HG03159 (cell line): ENCODE measurements at regions not wholly inside any gene's neighbourhood (a gene's known extent, or its start where the extent isn't known, plus 50 kb on each side); places are given as distances from the start of the nearest gene placed in this dataset.
"Not testable (repeated sequence)": the region's sequence is repeated elsewhere in the genome, so short reads cannot be mapped to it uniquely, and the experiment has no call there.

Experiments used
- ATAC-seq: cut with Tn5 transposase; IDR thresholded peaks from one replicate; pipeline ENCODE4 v1.9.1; 2021; ENCODE audit warnings: mild to moderate bottlenecking, moderate library complexity; ENCODE audit not compliant: unreplicated experiment

GRCh38 chr9:81811688-81812087 lies 116.5 kb upstream of the SPATA31D4 start:
- not testable (repeated sequence) for ATAC-seq

GRCh38 chr9:81814401-81814793 lies 113.8 kb upstream of the SPATA31D4 start:
- peak; percentile 22 for ATAC-seq

- ATAC-seq: peak; percentile 80
Observed at GRCh38 chr9:81814794-81815464, 113.3 kb upstream of the SPATA31D4 start.

- ATAC-seq: no peak
Observed at GRCh38 chr9:81815781-81816180, 112.4 kb upstream of the SPATA31D4 start.

DNA sequence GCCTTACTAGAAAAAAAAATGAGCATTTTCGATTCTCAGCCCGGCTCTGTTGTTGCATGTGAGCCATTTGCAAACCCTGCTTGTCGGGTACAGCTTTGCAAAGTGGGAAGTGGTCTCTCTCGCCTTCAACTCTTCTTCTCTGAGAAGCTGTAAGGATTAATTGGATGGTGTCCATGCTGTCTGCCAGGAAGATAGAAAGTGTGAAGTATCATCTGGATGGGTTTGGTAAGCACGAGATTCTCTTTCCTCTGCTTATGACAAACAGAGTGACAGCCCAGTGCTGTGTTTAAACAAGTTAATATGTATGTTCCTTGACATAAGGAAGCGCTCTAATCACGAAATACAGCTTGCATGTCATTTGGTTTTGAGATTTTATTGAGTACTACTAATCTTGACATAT lies 109.1 kb upstream of the SPATA31D4 start:
- ATAC-seq: no peak

DNA sequence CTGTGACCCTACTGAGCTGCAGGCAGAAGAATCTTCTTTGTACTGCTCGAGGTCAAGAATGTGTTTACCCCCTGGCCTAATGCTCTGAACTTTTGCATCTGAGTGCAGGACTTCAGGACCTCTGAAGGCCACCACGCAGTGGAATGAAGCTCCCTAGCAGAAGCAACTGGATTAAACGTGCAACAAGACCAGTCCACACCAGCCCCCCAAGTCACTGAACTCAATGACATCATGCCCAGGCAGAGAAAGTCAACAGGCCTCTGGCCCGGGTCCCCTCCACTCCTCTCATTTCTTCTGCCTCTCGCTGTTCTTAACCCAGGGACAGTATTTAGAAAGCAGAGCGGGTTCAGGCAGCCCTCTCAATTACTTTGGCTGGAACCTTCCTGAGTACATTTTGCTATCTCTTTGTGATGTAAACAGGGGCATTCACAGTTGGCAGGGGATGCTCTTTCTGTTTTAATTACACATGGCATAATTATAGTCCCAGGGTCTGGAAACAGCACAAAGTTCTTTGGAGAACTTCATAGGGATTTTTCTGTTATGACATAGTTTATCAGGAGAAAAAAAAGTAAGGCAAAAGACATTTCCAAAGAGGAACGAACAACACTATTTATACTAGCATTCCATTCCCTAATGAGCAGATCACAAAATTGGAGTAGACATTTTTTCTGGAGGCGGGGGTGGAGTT lies 108.2 kb upstream of the SPATA31D4 start:
- no peak for ATAC-seq

DNA sequence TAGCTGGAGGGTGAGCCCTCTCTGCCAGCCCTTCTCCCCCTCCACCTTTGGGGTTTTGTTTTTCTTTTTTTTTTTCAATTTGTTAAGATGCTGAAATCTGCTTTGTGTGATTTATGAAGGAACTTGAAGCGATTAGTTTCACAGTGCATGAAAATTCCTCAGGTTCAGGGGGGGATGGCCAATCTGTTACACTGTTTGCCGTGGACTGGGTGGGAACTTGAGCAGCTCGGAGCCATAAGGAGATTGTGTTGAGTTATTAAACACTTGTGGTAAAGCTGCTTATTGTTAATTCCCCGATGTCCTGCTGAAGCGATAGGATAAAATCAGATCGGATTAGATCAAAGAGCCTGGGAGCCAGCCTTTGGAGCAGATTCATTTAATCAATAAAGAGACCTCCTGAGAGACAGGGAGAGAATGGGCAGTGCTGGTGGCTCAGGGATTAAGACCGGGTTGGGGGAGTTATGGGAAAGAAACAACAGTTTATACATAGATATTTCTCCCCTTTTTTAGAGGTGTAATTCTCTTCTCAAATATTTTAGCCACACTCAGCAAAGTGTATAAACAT lies 105.8 kb upstream of the SPATA31D4 start:
- ATAC-seq: no peak

DNA sequence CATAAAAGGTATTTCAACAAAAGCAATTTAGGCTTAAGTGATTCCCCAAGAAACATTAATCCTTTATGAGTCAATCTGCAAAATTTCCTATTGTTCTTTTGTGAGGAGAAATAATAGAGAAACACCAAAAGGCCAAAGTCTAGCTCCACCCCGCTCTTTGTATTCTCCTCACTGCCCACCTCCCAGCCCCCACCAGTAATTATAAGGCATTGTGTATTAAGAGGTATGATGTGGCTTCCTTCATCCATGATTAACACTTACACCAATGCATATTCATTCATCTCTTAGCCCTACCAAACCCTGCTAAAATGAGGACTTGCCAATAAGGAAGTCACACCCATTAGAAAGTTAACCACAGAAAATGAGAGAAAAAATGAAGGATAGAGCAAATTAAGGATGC lies 105.3 kb upstream of the SPATA31D4 start:
- no peak for ATAC-seq

GRCh38 chr9:81823672-81824554 lies 104.3 kb upstream of the SPATA31D4 start:
- ATAC-seq: no peak

- no peak for ATAC-seq
Observed at GRCh38 chr9:81824802-81825730, 103.2 kb upstream of the SPATA31D4 start.

DNA sequence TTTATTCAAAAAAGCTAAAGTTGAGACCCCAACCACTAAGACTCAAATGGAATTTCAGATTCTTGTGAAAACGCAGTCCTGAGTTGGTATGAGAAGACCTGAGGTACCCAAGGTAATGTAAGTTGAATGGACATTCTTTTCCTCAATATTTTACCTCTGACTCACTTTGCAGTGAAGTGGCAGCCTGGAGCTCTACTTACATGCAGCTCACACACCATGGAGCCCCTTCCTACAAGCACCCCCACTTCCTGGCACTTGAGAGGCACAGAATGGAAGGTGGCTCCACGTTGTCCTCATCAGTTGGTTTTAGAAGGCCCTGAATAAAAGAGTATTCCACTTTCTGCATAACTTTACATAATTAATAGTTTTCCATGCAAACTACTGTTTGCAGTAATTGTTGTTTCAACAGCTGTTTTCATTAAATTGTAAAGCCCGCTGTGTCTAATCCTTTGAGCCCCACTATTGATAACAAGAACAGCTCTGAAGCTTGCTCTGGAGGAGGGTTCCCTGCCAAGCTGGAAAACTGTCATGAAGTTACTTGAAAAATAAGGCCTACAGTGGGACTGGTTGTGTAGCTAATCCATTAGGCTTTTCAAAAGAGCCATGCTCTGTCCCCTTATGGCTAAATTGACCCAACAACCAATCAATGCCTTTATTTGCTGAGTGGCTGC lies 102.2 kb upstream of the SPATA31D4 start:
- ATAC-seq: no peak

DNA sequence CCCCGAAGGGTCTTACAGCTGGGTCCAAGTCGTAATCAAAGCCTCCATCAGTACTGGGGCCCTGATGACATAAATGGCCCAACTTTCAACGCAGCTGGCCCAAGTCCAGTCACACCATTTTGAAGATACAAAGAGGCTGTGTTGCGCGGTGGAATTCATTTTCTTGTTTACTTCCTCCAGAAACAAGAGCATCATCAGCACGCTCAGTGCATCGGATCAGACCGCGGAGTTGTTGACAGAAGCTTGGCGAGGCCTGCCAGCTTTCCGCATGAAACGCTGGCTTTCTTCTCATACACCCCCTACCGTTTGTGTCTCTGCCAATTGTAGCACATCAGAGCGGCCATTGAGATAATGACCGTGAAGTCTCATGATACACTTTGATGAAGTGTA lies 101.7 kb upstream of the SPATA31D4 start:
- no peak for ATAC-seq

- ATAC-seq: peak; percentile 95
Observed at GRCh38 chr9:81827616-81828296, 100.5 kb upstream of the SPATA31D4 start.

GRCh38 chr9:81829195-81829882 lies 98.9 kb upstream of the SPATA31D4 start:
- ATAC-seq: no peak

DNA sequence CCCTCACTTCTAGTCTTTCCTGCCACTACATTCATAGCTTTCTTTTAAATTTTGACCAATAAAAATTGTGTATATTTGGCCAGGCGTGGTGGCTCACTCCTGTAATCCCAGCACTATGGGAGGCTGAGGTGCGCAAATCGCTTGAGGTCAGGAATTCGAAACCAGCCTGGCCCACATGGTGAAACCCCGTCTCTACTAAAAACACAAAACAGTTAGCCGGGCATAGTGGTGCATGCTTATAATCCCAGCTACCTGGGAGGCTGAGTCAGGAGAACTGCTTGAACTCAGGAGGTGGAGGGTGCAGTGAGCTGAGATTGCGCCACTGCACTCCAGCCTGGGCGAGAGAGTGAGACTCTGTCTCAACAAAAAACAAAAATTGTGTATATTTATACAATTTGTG lies 97.8 kb upstream of the SPATA31D4 start:
- ATAC-seq: not testable (repeated sequence)

DNA sequence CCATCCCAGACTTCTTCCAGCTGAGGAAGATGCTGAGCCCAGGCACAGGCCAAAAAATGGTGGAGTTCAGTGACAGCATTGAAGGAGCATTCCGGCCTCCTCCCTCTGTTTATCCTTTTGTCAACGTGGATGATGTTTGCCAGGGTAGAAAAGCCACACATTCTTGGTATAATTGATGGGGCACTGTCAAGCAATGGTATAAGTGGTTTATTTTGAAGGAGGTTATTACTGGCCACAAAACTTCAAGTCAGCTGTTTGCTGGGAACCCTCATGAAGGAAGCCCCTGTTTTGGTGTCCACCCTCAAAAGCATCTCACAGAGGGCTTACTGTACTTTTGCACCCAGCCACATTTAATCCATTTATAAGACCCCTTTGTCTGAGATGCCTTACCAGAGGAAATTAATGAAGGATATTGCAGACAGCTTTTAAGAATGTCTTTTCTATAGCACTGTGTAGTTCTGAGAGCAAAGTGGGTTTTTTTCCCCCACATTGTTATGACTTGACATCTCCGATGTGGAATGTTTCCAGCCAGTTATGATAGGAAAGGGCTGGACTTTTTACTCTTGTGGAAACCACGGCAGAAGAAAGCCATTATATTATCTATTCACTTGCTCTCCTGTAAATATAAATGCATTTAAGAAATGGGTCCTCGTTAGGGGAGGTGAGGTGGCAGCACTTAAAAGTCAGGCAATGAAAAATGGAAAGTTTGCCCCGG lies 95.5 kb upstream of the SPATA31D4 start:
- no peak for ATAC-seq

DNA sequence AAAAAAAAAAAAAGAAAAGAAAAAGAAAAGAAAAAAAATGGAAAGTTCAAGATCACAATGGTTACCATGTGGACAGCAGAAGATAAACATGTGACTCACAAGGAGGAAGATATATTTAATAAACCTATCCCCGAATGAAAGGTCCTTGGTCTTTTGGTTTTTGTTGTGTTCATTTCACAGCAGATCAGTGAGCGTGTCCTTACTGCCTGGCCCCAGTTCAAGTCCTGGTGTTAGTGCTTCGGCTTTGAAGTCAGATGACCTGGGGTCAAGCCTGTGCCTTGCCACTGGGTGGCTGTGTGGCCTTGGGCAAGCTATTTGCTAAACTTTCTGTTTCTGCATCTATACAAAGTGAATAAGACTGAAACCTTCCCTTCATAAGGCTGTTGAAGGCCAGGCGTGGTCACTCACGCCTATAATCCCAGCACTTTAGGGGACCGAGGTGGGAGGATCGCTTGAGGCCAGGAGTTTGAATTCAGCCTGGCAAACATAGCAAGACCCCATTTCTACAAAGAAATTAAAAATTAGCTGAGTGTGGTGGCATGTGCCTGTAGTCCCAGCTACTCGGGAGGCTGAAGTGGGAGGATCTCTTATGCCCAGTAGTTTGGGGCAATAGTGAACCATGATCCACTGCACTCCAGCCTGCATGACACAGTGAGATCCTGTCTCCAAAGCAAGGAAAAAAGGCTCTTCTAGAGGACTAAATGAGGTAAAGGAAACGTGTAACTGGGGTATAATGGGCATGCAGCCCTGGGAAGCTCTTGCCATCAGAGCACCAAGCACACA lies 94.5 kb upstream of the SPATA31D4 start:
- no peak for ATAC-seq
